Neural cell (in vitro differentiated cells): ENCODE measurements at regions not wholly inside any gene's neighbourhood (a gene's known extent, or its start where the extent isn't known, plus 50 kb on each side); places are given as distances from the start of the nearest gene placed in this dataset.

Experiments
- CTCF ChIP-seq: fragments of 450-650 bp; IDR thresholded peaks from 2 replicates; pipeline ENCODE4 v1.5.1; 2014; ENCODE audit warnings: antibody characterized with exemption, mild to moderate bottlenecking, moderate library complexity; ENCODE audit not compliant: poor library complexity, severe bottlenecking
- EP300 ChIP-seq: fragments of 450-650 bp; conservative IDR thresholded peaks from 2 replicates; pipeline ENCODE4 v1.6.1; 2014; ENCODE audit warnings: antibody characterized with exemption, mild to moderate bottlenecking, moderate library complexity; ENCODE audit not compliant: poor library complexity, severe bottlenecking
- EZH2 ChIP-seq: fragments of 200-600, 300-800 bp; shearing (Covaris generic), sonication (generic); IDR thresholded peaks from 2 replicates; pipeline ENCODE4 v1.6.1; 2014; ENCODE audit warnings: antibody characterized with exemption, low read length, borderline replicate concordance, mild to moderate bottlenecking; ENCODE audit not compliant: insufficient read depth, poor library complexity, severe bottlenecking
- MXI1 ChIP-seq: fragments of 450-650 bp; conservative IDR thresholded peaks from 2 replicates; pipeline ENCODE4 v1.6.1; 2014; ENCODE audit warnings: antibody characterized with exemption, mild to moderate bottlenecking; ENCODE audit not compliant: poor library complexity, severe bottlenecking
- POLR2AphosphoS5 ChIP-seq: IDR thresholded peaks from 2 replicates; pipeline ENCODE4 v1.6.1; 2012
- RAD21 ChIP-seq: fragments of 450-650 bp; conservative IDR thresholded peaks from 2 replicates; pipeline ENCODE4 v1.6.1; 2014; ENCODE audit warnings: antibody characterized with exemption, mild to moderate bottlenecking, moderate library complexity
- SMC3 ChIP-seq: fragments of 450-650 bp; conservative IDR thresholded peaks from 2 replicates; pipeline ENCODE4 v1.6.1; 2014; ENCODE audit warnings: antibody characterized with exemption, mild to moderate bottlenecking, moderate library complexity; ENCODE audit not compliant: poor library complexity
- TAF1 ChIP-seq: IDR thresholded peaks from 2 replicates; pipeline ENCODE4 v1.6.1; 2012; ENCODE audit warnings: low read depth

GRCh38 chr7:106384373-106384772 lies 99.6 kb upstream of the NAMPT start:
- TF ChIP-seq SMC3 (no peak), EZH2 (no peak), CTCF (no peak), EP300 (no peak), MXI1 (no peak), POLR2AphosphoS5 (no peak), TAF1 (no peak), RAD21 (no peak)
